ENCODE measurements at regions not wholly inside any gene's neighbourhood (a gene's known extent, or its start where the extent isn't known, plus 50 kb on each side); places are given as distances from the start of the nearest gene placed in this dataset.

DNA sequence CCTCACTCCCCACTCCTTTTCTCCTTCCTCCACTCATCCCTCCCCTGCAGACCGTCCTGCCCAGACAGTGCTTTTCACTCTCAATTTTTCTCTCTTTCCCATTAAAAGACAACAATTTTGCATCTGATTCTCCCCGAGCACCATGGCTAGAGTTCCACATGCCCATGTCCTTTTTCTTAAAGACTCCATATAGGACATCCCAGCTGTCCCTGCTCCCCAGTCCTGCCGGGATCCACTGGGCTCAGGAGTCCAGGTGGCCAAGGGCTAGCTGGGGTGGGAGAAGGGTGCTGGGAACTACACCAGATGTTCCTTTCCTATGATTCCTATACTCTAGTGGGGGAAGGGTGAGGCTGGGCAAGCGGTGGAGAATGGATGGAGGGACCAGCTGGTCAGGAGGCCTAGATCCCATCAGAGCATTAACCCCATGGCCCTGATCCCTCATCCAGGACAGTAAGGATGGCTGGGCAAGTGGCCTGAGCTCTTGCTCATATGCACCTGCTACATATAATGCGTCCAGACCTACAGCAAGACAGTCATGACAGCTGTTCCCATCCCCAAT, 52.8 kb upstream of the RMDN2 start:
- WGBS: 92% methylated on average over 5 of the region's 5 CpGs
- Histone ChIP-seq H3K9ac (ENCODE audit: low read depth in 1 of 2, low read length in 2 of 2) (no peak overlapping the region), H3K27ac (ENCODE audit: low read depth in 1 of 2, low read length in 2 of 2) (no peak overlapping the region)

DNA sequence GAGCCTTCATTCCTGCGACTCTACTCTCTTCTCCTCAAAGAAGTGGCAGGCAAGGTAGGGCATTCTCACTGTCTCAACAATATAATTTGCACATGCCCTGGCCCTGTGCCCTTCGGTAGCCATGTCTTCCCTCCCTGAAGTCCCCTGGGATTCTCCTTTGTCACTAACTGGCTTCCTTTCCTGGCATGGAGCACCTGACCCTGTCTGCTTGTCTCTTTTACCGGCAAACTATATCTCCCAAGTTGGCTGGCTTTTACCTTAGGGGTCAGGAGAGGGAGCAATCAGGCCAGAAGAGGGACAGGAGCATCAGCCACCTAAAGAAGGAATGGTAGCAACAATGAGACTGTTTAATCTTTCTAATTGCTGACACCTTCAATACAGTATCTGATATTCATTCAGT, 51.9 kb upstream of the RMDN2 start:
- Histone ChIP-seq H3K9me3 (ENCODE audit: control insufficient read depth in 4 of 4, low read length in 3 of 4) (no peaks in the 10 kb centered on the region), H3K9ac (ENCODE audit: low read depth in 1 of 2, low read length in 2 of 2) (no peak overlapping the region), H3K36me3 (ENCODE audit: control insufficient read depth in 4 of 4, insufficient read depth in 3 of 4, low read depth in 1 of 4, low read length in 3 of 4) (no peaks in the 10 kb centered on the region), H3K27ac (ENCODE audit: low read depth in 1 of 2, low read length in 2 of 2) (no peak overlapping the region), H3K4me1 (ENCODE audit: control insufficient read depth in 4 of 4, insufficient read depth in 4 of 4, low read length in 3 of 4) (no peaks in the 10 kb centered on the region), H3K4me3 (ENCODE audit: low read depth in 1 of 3, low read length in 3 of 3) (no peak overlapping the region), H3K27me3 (ENCODE audit: control insufficient read depth in 4 of 4, insufficient read depth in 4 of 4, low read length in 3 of 4) (no peaks in the 10 kb centered on the region)
- WGBS: 76% methylated on average over 3 of the region's 3 CpGs
- TF ChIP-seq YY1 (IDR thresholded peaks at IDR 0.05): no peak
- TF ChIP-seq, protein P1, sequence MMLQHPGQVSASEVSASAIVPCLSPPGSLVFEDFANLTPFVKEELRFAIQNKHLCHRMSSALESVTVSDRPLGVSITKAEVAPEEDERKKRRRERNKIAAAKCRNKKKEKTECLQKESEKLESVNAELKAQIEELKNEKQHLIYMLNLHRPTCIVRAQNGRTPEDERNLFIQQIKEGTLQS (IDR thresholded peaks at IDR 0.05): no peak
- TF ChIP-seq, protein P2, sequence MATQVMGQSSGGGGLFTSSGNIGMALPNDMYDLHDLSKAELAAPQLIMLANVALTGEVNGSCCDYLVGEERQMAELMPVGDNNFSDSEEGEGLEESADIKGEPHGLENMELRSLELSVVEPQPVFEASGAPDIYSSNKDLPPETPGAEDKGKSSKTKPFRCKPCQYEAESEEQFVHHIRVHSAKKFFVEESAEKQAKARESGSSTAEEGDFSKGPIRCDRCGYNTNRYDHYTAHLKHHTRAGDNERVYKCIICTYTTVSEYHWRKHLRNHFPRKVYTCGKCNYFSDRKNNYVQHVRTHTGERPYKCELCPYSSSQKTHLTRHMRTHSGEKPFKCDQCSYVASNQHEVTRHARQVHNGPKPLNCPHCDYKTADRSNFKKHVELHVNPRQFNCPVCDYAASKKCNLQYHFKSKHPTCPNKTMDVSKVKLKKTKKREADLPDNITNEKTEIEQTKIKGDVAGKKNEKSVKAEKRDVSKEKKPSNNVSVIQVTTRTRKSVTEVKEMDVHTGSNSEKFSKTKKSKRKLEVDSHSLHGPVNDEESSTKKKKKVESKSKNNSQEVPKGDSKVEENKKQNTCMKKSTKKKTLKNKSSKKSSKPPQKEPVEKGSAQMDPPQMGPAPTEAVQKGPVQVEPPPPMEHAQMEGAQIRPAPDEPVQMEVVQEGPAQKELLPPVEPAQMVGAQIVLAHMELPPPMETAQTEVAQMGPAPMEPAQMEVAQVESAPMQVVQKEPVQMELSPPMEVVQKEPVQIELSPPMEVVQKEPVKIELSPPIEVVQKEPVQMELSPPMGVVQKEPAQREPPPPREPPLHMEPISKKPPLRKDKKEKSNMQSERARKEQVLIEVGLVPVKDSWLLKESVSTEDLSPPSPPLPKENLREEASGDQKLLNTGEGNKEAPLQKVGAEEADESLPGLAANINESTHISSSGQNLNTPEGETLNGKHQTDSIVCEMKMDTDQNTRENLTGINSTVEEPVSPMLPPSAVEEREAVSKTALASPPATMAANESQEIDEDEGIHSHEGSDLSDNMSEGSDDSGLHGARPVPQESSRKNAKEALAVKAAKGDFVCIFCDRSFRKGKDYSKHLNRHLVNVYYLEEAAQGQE (IDR thresholded peaks at IDR 0.05): no peak
- no peak for TF ChIP-seq HNF4A (conservative IDR thresholded peaks at IDR 0.05)
- TF ChIP-seq RXRA (IDR thresholded peaks at IDR 0.05): no peak
- no peak for TF ChIP-seq TAF1 (conservative IDR thresholded peaks at IDR 0.05)
- no peak for TF ChIP-seq HNF4G (IDR thresholded peaks at IDR 0.05)
- no peak for TF ChIP-seq SP1 (IDR thresholded peaks at IDR 0.05)
- TF ChIP-seq, protein P3, sequence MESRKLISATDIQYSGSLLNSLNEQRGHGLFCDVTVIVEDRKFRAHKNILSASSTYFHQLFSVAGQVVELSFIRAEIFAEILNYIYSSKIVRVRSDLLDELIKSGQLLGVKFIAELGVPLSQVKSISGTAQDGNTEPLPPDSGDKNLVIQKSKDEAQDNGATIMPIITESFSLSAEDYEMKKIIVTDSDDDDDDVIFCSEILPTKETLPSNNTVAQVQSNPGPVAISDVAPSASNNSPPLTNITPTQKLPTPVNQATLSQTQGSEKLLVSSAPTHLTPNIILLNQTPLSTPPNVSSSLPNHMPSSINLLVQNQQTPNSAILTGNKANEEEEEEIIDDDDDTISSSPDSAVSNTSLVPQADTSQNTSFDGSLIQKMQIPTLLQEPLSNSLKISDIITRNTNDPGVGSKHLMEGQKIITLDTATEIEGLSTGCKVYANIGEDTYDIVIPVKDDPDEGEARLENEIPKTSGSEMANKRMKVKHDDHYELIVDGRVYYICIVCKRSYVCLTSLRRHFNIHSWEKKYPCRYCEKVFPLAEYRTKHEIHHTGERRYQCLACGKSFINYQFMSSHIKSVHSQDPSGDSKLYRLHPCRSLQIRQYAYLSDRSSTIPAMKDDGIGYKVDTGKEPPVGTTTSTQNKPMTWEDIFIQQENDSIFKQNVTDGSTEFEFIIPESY (IDR thresholded peaks at IDR 0.05): no peak
- TF ChIP-seq FOXA1 (IDR thresholded peaks at IDR 0.05): no peak
- no peak for TF ChIP-seq GABPA (IDR thresholded peaks at IDR 0.05 in 1 of 2, conservative IDR thresholded peaks at IDR 0.05 in 1 of 2)
- TF ChIP-seq NR2F2 (IDR thresholded peaks at IDR 0.05): no peak
- no peak for DNase-seq (ENCODE audit: low spot score)

More for the DNA sequence above, 52.8 kb upstream of the RMDN2 start:
- Histone ChIP-seq H3K27me3 (ENCODE audit: control insufficient read depth in 4 of 4, insufficient read depth in 4 of 4, low read length in 3 of 4) (no peaks in the 10 kb centered on the region), H3K9me3 (ENCODE audit: control insufficient read depth in 4 of 4, low read length in 3 of 4) (no peaks in the 10 kb centered on the region), H3K4me3 (ENCODE audit: low read depth in 1 of 3, low read length in 3 of 3) (no peak overlapping the region), H3K4me1 (ENCODE audit: control insufficient read depth in 4 of 4, insufficient read depth in 4 of 4, low read length in 3 of 4) (no peaks in the 10 kb centered on the region), H3K36me3 (ENCODE audit: control insufficient read depth in 4 of 4, insufficient read depth in 3 of 4, low read depth in 1 of 4, low read length in 3 of 4) (no peaks in the 10 kb centered on the region)
- no peak for DNase-seq (ENCODE audit: low spot score)
- no peak for TF ChIP-seq FOXA1 (IDR thresholded peaks at IDR 0.05)
- TF ChIP-seq, protein P4, sequence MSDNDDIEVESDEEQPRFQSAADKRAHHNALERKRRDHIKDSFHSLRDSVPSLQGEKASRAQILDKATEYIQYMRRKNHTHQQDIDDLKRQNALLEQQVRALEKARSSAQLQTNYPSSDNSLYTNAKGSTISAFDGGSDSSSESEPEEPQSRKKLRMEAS (IDR thresholded peaks at IDR 0.05): no peak
- no peak for TF ChIP-seq HNF4A (conservative IDR thresholded peaks at IDR 0.05)
- TF ChIP-seq TAF1 (conservative IDR thresholded peaks at IDR 0.05): no peak
- TF ChIP-seq RAD21 (IDR thresholded peaks at IDR 0.05): no peak
- no peak for TF ChIP-seq YY1 (IDR thresholded peaks at IDR 0.05)
- no peak for TF ChIP-seq JUND (IDR thresholded peaks at IDR 0.05)
- TF ChIP-seq, protein P5, sequence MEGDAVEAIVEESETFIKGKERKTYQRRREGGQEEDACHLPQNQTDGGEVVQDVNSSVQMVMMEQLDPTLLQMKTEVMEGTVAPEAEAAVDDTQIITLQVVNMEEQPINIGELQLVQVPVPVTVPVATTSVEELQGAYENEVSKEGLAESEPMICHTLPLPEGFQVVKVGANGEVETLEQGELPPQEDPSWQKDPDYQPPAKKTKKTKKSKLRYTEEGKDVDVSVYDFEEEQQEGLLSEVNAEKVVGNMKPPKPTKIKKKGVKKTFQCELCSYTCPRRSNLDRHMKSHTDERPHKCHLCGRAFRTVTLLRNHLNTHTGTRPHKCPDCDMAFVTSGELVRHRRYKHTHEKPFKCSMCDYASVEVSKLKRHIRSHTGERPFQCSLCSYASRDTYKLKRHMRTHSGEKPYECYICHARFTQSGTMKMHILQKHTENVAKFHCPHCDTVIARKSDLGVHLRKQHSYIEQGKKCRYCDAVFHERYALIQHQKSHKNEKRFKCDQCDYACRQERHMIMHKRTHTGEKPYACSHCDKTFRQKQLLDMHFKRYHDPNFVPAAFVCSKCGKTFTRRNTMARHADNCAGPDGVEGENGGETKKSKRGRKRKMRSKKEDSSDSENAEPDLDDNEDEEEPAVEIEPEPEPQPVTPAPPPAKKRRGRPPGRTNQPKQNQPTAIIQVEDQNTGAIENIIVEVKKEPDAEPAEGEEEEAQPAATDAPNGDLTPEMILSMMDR (IDR thresholded peaks at IDR 0.05; ENCODE audit: low read depth, low read length, missing input control): no peak
- no peak for TF ChIP-seq RXRA (IDR thresholded peaks at IDR 0.05)
- TF ChIP-seq, protein P3 (IDR thresholded peaks at IDR 0.05): no peak
- no peak for TF ChIP-seq GABPA (IDR thresholded peaks at IDR 0.05 in 1 of 2, conservative IDR thresholded peaks at IDR 0.05 in 1 of 2)
- no peak for TF ChIP-seq HNF4G (IDR thresholded peaks at IDR 0.05)
- no peak for TF ChIP-seq SP1 (IDR thresholded peaks at IDR 0.05)
- no peak for TF ChIP-seq FOXA2 (IDR thresholded peaks at IDR 0.05)
- no peak for TF ChIP-seq EGR1 (IDR thresholded peaks at IDR 0.05; ENCODE audit: low read depth in 2 of 2)
